Lower leg skin (tissue), 3 donors: ENCODE measurements at regions not wholly inside any gene's neighbourhood (a gene's known extent, or its start where the extent isn't known, plus 50 kb on each side); places are given as distances from the start of the nearest gene placed in this dataset.

Experiments
- CTCF ChIP-seq, 3 donors: fragments of 450-650 bp; IDR thresholded peaks; one replicate each; pipeline ENCODE4 v1.5.1; 2016; ENCODE audit warnings: antibody characterized with exemption in 3 of 3, mild to moderate bottlenecking in 3 of 3, moderate library complexity in 2 of 3
- POLR2A ChIP-seq, 2 donors: fragments of 450-650 bp; IDR thresholded peaks; one replicate each; pipeline ENCODE4 v1.6.1; 2016 to 2017; ENCODE audit warnings: antibody characterized with exemption in 2 of 2, mild to moderate bottlenecking in 1 of 2, moderate library complexity in 1 of 2

- TF ChIP-seq CTCF (IDR thresholded peaks at IDR 0.05) (no peak), POLR2A (IDR thresholded peaks at IDR 0.05) (no peak)
Observed at GRCh38 chr11:47913529-47914244, 65.5 kb upstream of the NUP160 start.
